NCI-H1092 treated with DMSO at 0.1 percent for 48 hours (cell line): ENCODE measurements at regions not wholly inside any gene's neighbourhood (a gene's known extent, or its start where the extent isn't known, plus 50 kb on each side); places are given as distances from the start of the nearest gene placed in this dataset.

Experiments used
- DNase-seq: peaks from one replicate; lab custom pipeline; 2025; lab: John Stamatoyannopoulos, UW

- peak; percentile 60 for DNase-seq
Measured at GRCh38 chr9:109830545-109830944, 50.5 kb downstream of the PALM2AKAP2 start.

DNA sequence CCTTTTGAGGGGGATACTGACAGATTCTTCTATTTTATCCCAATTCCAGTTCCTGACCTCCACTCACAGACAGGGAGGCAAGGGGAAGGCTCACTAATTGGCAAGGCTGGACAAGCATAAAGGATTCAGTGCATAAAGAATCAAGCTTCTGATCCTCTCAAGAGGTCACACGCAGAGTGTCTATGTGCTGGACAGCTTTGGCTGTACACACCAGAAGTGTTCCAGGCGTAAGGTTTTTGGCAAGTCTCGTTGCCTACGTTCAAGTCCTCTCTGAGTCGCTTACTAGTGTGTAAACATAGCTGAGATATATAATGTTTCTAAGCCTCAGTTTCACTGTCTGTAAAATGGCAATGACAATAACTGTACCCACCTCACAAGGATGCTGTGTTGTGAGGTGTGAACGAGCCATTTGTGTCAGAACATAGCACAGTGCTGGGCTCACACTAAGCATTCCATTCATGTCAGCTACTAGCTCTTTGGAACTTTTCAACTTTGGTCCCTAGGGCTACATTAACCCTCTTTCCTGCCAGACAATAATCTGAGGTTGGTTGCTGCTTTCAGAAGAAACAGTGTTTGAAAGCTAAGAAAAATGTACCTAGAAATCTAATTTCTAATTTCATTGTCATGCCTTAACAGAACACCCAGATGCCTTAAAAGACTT lies 52.1 kb downstream of the PALM2AKAP2 start:
- DNase-seq, result no peak

DNA sequence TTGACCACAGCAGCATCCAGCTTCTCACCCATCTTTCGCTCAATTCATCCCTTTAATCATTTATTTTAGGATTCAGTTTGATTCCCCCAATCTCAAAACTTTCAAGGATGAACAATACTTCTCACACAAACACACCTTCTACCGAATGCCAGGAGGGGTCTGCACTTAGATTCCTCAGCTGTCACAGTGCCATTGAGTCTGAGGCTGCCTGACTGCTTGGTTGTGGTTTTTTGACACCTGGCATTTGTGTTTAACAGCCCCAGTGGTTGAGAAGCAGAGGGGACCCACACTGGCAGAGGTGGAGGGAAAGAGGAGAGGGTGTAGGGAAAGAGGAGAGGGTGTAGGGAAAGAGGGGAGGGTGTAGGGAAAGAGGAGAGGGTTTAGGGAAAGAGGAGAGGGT lies 54.9 kb downstream of the PALM2AKAP2 start:
- DNase-seq, result no peak

DNA sequence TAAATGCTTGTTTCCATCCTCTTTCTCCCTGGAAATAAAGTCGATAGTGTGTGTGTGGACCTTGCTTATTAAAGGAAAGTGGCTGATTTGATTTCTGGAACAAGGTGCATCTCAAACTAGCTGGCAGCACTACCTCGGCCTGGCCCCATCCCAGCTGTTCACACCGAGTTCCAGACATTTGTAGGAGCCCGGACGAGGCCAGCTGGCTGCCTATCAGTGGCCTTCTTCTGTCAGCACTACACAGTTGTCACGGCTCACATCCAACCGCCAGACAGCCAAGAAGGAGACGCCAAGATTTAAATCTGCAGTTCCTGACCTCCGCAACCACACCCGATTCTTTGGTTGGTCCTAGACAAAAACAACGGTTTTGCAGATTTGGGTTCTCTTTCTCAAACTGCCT lies 63.6 kb downstream of the PALM2AKAP2 start:
- DNase-seq, result peak; percentile 75

- DNase-seq, result no peak
Measured at GRCh38 chr9:109845226-109845625, 65.2 kb downstream of the PALM2AKAP2 start.

DNA sequence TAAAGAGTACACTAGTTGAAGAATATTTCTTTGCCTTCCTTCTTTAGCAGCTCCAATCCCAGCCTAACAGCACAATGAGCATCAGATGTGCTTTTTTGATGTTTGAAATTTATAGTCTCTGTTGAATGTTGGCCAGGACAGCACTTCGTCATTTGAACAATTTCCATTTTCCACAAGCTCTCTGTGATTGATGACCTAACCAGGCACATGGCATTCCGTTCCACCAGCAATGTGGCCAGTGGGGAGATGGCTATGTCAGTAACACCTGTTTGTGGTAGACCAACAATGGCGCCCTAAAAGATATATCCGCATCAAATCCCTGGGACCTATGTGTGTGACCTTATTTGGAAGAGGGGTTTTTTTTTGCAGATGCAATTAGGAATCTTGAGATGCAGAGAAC lies 66.8 kb downstream of the PALM2AKAP2 start:
- DNase-seq, result no peak

DNA sequence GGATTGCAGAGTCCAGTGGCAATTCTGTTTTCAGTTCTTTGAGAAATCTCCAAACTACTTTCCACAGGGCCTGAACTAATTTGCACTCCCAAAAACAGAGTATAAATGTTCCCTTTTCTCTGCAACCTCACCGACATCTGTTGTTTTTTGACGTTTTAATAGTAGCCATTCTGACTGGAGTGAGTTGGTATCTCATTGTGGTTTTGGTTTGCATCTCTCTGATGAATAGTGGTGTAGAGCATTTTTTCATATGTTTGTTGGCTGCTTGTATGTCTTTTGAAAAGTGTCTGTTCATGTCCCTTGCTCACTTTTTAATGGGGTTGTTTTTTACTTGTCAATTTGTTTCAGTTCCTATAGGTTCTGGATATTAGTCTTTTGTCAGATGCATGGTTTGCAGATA lies 72.6 kb downstream of the PALM2AKAP2 start:
- DNase-seq, result no peak

DNA sequence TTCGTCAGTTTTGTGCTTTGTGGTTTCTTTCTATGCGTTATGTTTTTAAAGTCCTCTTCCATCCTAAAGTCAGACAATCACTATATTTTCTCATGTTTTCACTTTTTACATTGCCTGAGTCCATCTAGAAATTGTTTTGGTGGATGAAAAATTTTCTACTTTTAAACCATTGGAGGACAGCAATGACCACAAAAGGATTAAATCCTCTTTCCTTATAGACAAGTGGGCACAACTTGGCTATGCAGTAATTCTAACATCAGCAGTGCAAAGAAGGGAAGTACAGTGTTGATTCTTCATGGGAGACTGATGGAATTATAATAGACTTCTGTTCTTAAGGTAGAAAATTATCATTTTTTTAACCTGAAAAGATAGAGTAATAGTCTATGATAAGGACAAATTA lies 75.5 kb downstream of the PALM2AKAP2 start:
- DNase-seq, result no peak

DNA sequence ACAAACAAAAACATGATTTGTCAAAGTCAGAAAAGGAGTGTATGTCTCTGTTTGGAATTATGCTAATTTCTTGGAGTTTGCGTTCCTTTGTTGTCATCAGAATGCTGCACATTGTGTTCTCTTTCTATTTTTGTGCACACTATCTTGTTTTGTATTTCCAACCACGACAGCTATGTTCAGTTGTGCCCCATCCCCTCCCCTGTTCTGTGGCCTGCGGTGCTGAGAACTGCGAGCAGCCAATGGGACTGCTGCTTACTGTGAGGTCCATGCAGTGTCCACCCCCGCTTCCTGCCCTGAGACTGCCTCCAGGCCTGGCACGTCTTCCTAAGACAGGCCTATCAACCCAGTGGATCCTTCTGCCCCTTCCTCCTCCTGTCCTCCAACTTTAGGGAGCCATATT lies 76.8 kb downstream of the PALM2AKAP2 start:
- DNase-seq, result no peak

- DNase-seq, result no peak
Measured at GRCh38 chr9:109857336-109857735, 77.3 kb downstream of the PALM2AKAP2 start.

DNA sequence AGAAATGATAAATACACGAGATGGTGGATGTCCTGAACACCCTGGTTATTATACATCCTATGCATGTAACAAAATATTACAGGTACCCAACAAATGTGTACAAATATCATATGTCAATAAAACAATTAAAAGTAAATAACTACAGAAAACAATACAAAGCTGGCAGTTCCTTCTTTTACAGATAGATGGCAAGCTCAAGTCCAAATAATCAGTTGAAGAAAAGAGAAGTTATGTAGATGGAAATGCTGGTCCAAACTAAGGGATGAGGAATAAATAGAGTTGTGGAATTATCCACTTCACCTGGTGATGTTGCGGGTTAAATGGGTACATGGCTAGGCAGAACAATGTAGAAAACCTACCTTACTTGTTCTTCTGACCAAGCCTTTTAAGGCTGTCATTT lies 79.4 kb downstream of the PALM2AKAP2 start:
- DNase-seq, result no peak

GRCh38 chr9:109860521-109860920 lies 80.5 kb downstream of the PALM2AKAP2 start:
- DNase-seq, result no peak

- no peak for DNase-seq
Measured at GRCh38 chr9:109861499-109861898, 81.5 kb downstream of the PALM2AKAP2 start.

GRCh38 chr9:109861918-109862317 lies 81.9 kb downstream of the PALM2AKAP2 start:
- no peak for DNase-seq

DNA sequence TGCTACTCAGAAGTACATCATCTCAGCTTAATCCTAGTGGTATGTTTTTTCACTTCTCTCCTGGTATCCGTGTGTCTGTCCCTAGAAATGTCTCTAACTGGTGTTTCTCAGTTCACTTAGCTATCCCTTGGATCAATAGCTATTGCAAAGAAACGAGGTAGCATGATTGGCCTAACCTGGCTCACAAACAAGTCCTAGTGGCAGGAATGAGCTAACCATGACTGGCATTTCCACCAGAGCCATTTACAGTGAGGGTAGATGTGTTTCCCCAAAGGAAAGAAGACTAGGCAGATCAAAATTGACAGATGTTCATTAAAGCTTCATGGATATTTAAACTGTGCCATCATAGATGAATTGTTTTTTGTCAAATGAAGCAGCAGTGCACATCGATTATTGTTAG lies 82.5 kb downstream of the PALM2AKAP2 start:
- no peak for DNase-seq

DNA sequence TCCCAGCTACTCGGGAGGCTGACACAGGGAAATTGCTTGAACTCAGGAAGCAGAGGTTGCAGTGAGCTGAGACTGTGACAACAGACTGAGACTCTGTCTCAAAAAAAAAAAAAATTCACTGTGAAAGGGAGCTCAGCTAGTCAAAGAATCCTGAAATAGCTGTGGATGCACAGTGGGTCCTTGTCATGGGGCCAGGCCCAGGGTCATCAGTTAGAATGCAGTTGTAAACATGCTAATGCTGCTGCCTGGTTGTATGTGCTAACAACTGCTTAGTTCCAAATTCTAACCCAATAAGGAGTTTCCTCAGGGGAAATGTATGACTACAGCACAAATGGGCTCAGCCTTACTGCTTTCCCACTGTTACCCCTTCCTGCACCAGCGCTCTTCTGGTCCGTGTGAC lies 84.0 kb downstream of the PALM2AKAP2 start:
- no peak for DNase-seq

DNA sequence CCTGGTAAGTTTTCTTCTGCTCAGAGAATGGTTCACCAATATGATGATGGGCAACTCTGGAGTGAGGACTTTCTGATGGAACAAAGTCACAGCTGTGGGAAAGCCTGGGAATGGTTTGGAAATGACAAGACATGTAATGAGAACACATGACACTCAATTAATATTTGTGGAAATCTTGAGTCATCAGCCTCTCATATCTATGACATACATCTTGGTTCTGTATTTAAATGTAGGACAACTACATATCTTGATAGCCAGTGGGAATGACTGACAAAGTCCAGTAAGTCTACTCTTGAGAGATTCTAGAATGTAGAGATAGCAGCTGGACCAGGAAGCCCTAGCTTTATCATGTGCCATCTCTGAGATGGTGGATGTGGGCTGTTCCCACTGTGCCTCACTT lies 85.5 kb downstream of the PALM2AKAP2 start:
- no peak for DNase-seq

GRCh38 chr9:109868207-109868606 lies 88.2 kb downstream of the PALM2AKAP2 start:
- no peak for DNase-seq

DNA sequence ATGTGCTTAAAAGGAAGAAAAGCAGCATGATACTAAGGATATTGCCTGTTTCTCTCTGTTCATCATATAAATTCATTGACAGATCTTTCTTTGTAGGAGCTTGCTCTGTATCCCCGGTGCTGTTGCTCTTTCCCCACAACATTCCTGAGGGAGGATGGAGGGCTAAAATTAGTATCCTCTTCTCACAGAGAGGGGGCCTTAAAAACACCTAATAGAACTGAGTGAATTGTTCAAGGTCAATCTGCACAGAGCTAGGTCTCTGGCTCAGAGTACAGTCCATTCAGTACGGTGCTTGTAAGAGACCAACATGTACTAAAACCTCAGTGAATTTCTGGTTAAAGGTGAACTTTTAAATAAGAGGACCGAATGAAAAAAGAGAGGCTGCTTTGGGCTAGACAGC lies 88.7 kb downstream of the PALM2AKAP2 start:
- DNase-seq, result no peak

- no peak for DNase-seq
Measured at GRCh38 chr9:109870365-109870764, 90.4 kb downstream of the PALM2AKAP2 start.

GRCh38 chr9:109872901-109873300 lies 92.9 kb downstream of the PALM2AKAP2 start:
- no peak for DNase-seq

DNA sequence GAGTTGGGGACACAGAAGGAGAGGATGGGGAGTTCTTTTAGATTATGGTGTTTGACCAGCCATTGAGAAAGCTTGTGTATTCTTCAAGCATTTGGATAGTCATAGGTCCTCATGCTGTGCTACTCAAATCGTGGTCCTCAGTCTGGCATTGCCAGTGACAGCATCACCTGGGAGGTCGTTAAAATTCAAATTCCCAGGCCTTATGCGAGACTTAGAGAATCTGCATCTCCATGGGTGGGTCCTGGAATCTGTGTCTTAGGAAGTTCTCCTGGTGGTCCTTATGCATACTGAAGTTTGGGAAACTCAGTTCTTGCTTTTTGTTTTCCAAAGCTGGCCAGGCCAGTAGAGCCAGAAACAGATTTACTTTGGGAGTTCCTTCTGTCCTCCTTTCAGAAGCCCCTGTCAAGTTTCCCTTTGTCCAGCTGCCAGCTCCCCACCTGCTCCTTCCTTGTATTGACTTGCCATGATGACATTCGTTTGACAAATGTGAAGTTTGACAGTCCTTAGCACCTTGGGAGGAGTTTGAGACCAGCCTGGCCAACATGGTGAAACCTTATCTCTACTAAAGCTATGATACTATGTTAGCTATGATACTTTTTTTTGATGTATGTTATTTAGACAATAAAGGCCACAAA lies 95.6 kb downstream of the PALM2AKAP2 start:
- no peak for DNase-seq

GRCh38 chr9:109880276-109881169 lies 100.5 kb downstream of the PALM2AKAP2 start:
- DNase-seq, result no peak
